HL-60 (cell line): ENCODE measurements at regions not wholly inside any gene's neighbourhood (a gene's known extent, or its start where the extent isn't known, plus 50 kb on each side); places are given as distances from the start of the nearest gene placed in this dataset.

Source experiments
- DNase-seq, 2 experiments: peaks; one replicate each; pipeline ENCODE4 v3.0.0-alpha.2; 2010 to 2020; ENCODE audit warnings: low read depth in 1 of 2, low spot score in 1 of 2
- H3K27ac ChIP-seq: fragments of 250-450 bp; sonication (Bioruptor Pico); replicated peaks from 2 replicates; pipeline ENCODE4 v1.5.1; 2020; ENCODE audit warnings: mild to moderate bottlenecking, moderate library complexity
- H3K27me3 ChIP-seq: fragments of 250-450 bp; sonication (Bioruptor Pico); 2 replicates; pipeline ENCODE4 v1.5.1; 2021; ENCODE audit warnings: mild to moderate bottlenecking, moderate library complexity; ENCODE audit not compliant: insufficient read depth, poor library complexity, severe bottlenecking
- H3K4me3 ChIP-seq: replicated peaks from 2 replicates; pipeline ENCODE4 v1.5.1; 2011; ENCODE audit warnings: mild to moderate bottlenecking, control low read depth, low read length; ENCODE audit not compliant: insufficient read depth
- GABPA ChIP-seq: IDR thresholded peaks from 2 replicates; pipeline ENCODE4 v1.6.1; 2012; ENCODE audit warnings: low read depth
- POLR2AphosphoS5 ChIP-seq: IDR thresholded peaks from 2 replicates; pipeline ENCODE4 v1.6.1; 2012; ENCODE audit warnings: low read depth
- SPI1 ChIP-seq: IDR thresholded peaks from 2 replicates; pipeline ENCODE4 v1.6.1; 2012; ENCODE audit warnings: low read depth, mild to moderate bottlenecking, borderline replicate concordance
- TF ChIP-seq, protein P1 (sequence below): IDR thresholded peaks from 2 replicates; pipeline ENCODE4 v1.6.1; 2012; ENCODE audit warnings: low read depth; ENCODE audit not compliant: insufficient replicate concordance
- TF ChIP-seq, protein P2 (sequence below): IDR thresholded peaks from one replicate; pipeline ENCODE4 v1.5.1; 2011; ENCODE audit warnings: low read length, control low read depth, inconsistent platforms; ENCODE audit not compliant: insufficient read depth

DNA sequence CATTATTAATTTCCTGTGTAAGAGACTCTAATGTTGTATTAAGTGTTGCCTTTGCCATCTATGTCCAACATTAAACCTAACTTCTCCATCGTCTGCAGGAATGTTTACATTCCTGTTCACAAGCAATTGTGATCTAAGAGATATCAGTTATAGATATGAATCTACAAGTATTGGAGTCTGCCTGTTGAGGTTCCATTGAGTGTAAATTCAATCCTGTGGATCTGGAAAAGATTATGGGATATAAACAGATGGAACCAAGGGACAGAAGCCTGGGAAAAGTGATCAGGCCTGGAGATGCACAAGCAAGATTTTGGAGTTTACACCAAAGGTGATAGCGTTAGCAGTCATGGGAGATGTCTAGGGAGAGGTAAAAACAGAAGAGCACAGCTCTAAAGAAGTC, 135.5 kb downstream of the LSMEM1 start:
- TF ChIP-seq SPI1 = no peak
- TF ChIP-seq, protein P1, sequence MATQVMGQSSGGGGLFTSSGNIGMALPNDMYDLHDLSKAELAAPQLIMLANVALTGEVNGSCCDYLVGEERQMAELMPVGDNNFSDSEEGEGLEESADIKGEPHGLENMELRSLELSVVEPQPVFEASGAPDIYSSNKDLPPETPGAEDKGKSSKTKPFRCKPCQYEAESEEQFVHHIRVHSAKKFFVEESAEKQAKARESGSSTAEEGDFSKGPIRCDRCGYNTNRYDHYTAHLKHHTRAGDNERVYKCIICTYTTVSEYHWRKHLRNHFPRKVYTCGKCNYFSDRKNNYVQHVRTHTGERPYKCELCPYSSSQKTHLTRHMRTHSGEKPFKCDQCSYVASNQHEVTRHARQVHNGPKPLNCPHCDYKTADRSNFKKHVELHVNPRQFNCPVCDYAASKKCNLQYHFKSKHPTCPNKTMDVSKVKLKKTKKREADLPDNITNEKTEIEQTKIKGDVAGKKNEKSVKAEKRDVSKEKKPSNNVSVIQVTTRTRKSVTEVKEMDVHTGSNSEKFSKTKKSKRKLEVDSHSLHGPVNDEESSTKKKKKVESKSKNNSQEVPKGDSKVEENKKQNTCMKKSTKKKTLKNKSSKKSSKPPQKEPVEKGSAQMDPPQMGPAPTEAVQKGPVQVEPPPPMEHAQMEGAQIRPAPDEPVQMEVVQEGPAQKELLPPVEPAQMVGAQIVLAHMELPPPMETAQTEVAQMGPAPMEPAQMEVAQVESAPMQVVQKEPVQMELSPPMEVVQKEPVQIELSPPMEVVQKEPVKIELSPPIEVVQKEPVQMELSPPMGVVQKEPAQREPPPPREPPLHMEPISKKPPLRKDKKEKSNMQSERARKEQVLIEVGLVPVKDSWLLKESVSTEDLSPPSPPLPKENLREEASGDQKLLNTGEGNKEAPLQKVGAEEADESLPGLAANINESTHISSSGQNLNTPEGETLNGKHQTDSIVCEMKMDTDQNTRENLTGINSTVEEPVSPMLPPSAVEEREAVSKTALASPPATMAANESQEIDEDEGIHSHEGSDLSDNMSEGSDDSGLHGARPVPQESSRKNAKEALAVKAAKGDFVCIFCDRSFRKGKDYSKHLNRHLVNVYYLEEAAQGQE = no peak
- TF ChIP-seq, protein P2, sequence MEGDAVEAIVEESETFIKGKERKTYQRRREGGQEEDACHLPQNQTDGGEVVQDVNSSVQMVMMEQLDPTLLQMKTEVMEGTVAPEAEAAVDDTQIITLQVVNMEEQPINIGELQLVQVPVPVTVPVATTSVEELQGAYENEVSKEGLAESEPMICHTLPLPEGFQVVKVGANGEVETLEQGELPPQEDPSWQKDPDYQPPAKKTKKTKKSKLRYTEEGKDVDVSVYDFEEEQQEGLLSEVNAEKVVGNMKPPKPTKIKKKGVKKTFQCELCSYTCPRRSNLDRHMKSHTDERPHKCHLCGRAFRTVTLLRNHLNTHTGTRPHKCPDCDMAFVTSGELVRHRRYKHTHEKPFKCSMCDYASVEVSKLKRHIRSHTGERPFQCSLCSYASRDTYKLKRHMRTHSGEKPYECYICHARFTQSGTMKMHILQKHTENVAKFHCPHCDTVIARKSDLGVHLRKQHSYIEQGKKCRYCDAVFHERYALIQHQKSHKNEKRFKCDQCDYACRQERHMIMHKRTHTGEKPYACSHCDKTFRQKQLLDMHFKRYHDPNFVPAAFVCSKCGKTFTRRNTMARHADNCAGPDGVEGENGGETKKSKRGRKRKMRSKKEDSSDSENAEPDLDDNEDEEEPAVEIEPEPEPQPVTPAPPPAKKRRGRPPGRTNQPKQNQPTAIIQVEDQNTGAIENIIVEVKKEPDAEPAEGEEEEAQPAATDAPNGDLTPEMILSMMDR = no peak
- no peak for TF ChIP-seq GABPA
- TF ChIP-seq POLR2AphosphoS5 = no peak
- Histone ChIP-seq H3K27ac (no peak overlapping the region), H3K4me3 (no peak overlapping the region), H3K27me3 (peaks cover 2% of the 10 kb centered on the region)
- DNase-seq = no peak

DNA sequence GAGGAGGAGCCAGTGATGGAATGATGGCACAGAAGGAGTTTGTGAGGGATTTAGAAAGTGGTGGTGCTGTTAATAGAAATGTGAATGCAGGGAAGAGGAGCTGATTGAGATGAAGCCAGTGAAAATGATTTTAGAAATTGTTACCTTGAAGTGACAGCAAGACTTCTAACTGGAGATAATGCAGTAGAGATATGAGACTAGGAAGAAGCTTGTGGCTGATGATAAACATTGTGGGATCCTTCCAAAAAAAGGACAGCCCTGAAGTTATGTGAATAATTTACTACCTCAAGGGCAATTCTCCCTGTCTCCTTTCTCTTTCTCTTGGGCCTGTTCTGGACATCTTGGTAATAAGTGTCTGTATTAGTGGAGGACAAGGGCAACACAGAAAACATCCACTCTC, 138.6 kb downstream of the LSMEM1 start:
- TF ChIP-seq, protein P2 = no peak
- no peak for TF ChIP-seq GABPA
- no peak for TF ChIP-seq SPI1
- no peak for TF ChIP-seq POLR2AphosphoS5
- TF ChIP-seq, protein P1 = no peak
- Histone ChIP-seq H3K27me3 (peaks cover 2% of the 10 kb centered on the region), H3K4me3 (no peak overlapping the region), H3K27ac (no peak overlapping the region)
- DNase-seq = no peak

DNA sequence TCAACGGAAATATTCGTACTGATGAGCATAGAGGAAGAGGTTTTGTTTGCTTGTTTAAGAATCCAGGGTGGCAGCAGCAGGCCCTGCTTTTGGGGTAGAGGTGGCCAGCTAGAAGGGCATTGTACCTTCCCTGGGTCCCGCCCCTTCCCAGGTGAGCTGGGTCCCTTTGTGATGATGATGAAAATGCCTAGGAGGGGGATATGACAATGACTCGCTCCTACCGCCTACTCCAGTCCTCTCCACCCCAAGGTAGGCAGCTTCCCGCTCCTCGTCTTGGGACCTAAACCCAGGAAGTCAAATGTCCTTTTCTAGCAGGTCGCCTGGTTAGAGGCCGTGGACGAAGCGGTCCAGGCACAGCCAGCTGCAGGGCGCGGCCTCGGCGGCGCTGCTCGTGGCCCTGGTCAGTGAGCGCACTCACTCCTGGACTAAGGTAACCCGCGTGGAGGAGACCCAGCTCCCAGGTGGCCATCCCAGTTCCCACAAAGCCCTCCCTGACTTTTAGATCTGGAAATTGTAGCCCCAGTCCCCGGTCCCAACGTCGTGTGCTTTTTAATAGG, 141.4 kb downstream of the LSMEM1 start:
- no peaks in the 10 kb centered on the region for H3K27me3 ChIP-seq
- no peak for TF ChIP-seq GABPA
- TF ChIP-seq, protein P1 = no peak
- TF ChIP-seq SPI1 = no peak
- no peak for TF ChIP-seq POLR2AphosphoS5
- TF ChIP-seq, protein P2 = no peak
- no peak overlapping the region for H3K4me3 ChIP-seq
- H3K27ac ChIP-seq = no peak overlapping the region
- no peak for DNase-seq
